DND-41 (cell line): ENCODE measurements at regions not wholly inside any gene's neighbourhood (a gene's known extent, or its start where the extent isn't known, plus 50 kb on each side); places are given as distances from the start of the nearest gene placed in this dataset.

Experiments
- CTCF ChIP-seq: IDR thresholded peaks from 2 replicates; pipeline ENCODE4 v1.5.1; 2012; ENCODE audit warnings: borderline replicate concordance, low read length, moderate library complexity, mild to moderate bottlenecking; ENCODE audit not compliant: poor library complexity, severe bottlenecking; ENCODE audit errors: extremely low read depth
- EZH2 ChIP-seq: IDR thresholded peaks from 3 replicates; pipeline ENCODE4 v1.6.1; 2012; ENCODE audit warnings: borderline replicate concordance, low read depth, mild to moderate bottlenecking, moderate library complexity, low read length, inconsistent platforms; ENCODE audit not compliant: severe bottlenecking

- TF ChIP-seq EZH2: no peak
- TF ChIP-seq CTCF: no peak
These were observed 310.4 kb downstream of the MTX2 start for GRCh38 chr2:176579608-176580007.
